Thoracic aorta (tissue), 2 donors: ENCODE measurements at regions not wholly inside any gene's neighbourhood (a gene's known extent, or its start where the extent isn't known, plus 50 kb on each side); places are given as distances from the start of the nearest gene placed in this dataset.

Experiments used
- ATAC-seq: fragments of 150-250 bp; one replicate; pipeline ENCODE4 v1.8.0; 2017; ENCODE audit warnings: low read depth; ENCODE audit not compliant: insufficient number of reproducible peaks, low FRiP score
- DNase-seq: peaks from one replicate; pipeline ENCODE4 v3.0.0-alpha.2; 2020; ENCODE audit warnings: low spot score
- H3K27ac ChIP-seq, 2 donors: fragments of 200-600 bp; sonication (generic); 1 replicate in 1 of 2; 2 replicates in 1 of 2; pipeline ENCODE4 v1.5.1; 2016; ENCODE audit warnings: mild to moderate bottlenecking in 2 of 2, moderate library complexity in 2 of 2
- H3K27me3 ChIP-seq: fragments of 200-600 bp; sonication (generic); replicated peaks from 2 replicates; pipeline ENCODE4 v1.6.0; 2016; ENCODE audit warnings: mild to moderate bottlenecking; ENCODE audit not compliant: insufficient read depth
- H3K36me3 ChIP-seq: fragments of 200-600 bp; sonication (generic); one replicate; pipeline ENCODE4 v1.5.1; 2016
- H3K4me1 ChIP-seq, 2 donors: fragments of 200-600 bp; sonication (generic); 1 replicate in 1 of 2; 2 replicates in 1 of 2; pipeline versions ENCODE4 v1.5.1 to v1.6.0; 2016; ENCODE audit warnings: low read depth in 2 of 2, mild to moderate bottlenecking in 1 of 2; ENCODE audit not compliant: control insufficient read depth in 1 of 2
- H3K4me3 ChIP-seq: fragments of 200-600 bp; sonication (generic); 2 replicates; pipeline ENCODE4 v1.5.1; 2016; ENCODE audit warnings: mild to moderate bottlenecking
- H3K9me3 ChIP-seq: fragments of 200-600 bp; sonication (generic); 2 replicates; pipeline ENCODE4 v1.5.1; 2016
- TF ChIP-seq, protein P1 (sequence below): fragments of 200-600 bp; sonication (generic); IDR thresholded peaks from one replicate; pipeline ENCODE4 v1.5.1; 2019; ENCODE audit warnings: antibody characterized with exemption

GRCh38 chr7:3164380-3164792 lies 120.7 kb upstream of the CARD11 start:
- Histone ChIP-seq H3K4me1 (no peaks in the 10 kb centered on the region), H3K27ac (no peak overlapping the region), H3K27me3 (no peaks in the 10 kb centered on the region), H3K4me3 (no peak overlapping the region), H3K9me3 (no peaks in the 10 kb centered on the region), H3K36me3 (no peaks in the 10 kb centered on the region)
- ATAC-seq (no peak), DNase-seq (no peak)
- TF ChIP-seq, protein P1, sequence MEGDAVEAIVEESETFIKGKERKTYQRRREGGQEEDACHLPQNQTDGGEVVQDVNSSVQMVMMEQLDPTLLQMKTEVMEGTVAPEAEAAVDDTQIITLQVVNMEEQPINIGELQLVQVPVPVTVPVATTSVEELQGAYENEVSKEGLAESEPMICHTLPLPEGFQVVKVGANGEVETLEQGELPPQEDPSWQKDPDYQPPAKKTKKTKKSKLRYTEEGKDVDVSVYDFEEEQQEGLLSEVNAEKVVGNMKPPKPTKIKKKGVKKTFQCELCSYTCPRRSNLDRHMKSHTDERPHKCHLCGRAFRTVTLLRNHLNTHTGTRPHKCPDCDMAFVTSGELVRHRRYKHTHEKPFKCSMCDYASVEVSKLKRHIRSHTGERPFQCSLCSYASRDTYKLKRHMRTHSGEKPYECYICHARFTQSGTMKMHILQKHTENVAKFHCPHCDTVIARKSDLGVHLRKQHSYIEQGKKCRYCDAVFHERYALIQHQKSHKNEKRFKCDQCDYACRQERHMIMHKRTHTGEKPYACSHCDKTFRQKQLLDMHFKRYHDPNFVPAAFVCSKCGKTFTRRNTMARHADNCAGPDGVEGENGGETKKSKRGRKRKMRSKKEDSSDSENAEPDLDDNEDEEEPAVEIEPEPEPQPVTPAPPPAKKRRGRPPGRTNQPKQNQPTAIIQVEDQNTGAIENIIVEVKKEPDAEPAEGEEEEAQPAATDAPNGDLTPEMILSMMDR: no peak

GRCh38 chr7:3165681-3166580 lies 122.3 kb upstream of the CARD11 start:
- DNase-seq (no peak), ATAC-seq (no peak)
- H3K4me1 ChIP-seq: no peaks in the 10 kb centered on the region
- H3K9me3 ChIP-seq: no peaks in the 10 kb centered on the region
- no peak overlapping the region for H3K4me3 ChIP-seq
- H3K36me3 ChIP-seq: no peaks in the 10 kb centered on the region
- H3K27me3 ChIP-seq: no peaks in the 10 kb centered on the region
- TF ChIP-seq, protein P1: no peak
- no peak overlapping the region for H3K27ac ChIP-seq

GRCh38 chr7:3167551-3167950 lies 123.9 kb upstream of the CARD11 start:
- TF ChIP-seq, protein P1: no peak
- H3K27ac ChIP-seq: no peak overlapping the region
- DNase-seq: no peak
- H3K9me3 ChIP-seq: no peaks in the 10 kb centered on the region
- no peaks in the 10 kb centered on the region for H3K4me1 ChIP-seq
- H3K36me3 ChIP-seq: no peaks in the 10 kb centered on the region
- H3K27me3 ChIP-seq: no peaks in the 10 kb centered on the region
- no peak overlapping the region for H3K4me3 ChIP-seq
- ATAC-seq: no peak

DNA sequence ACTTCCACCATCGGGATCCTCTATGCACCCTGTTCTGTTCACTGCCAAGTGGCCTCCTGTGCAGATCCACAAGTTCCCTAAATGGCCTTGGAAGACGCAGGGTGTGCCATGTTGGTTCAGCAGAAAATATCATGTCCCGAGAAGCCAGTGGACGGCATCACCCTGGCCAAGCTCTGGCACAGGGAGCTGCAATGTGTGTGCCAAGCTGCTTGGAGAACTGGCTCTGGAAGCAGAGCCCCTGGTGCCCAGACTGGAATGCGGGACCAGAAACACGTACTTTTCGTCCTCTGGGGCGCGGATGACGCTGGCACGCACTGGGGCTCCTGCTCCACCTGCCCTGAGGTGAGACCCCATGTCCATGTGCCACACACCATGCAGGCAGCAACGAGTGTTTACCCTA lies 124.7 kb upstream of the CARD11 start:
- TF ChIP-seq, protein P1: no peak
- Histone ChIP-seq H3K4me1 (no peaks in the 10 kb centered on the region), H3K4me3 (no peak overlapping the region), H3K36me3 (no peaks in the 10 kb centered on the region), H3K27me3 (no peaks in the 10 kb centered on the region), H3K9me3 (no peaks in the 10 kb centered on the region), H3K27ac (no peak overlapping the region)
- DNase-seq: no peak
- ATAC-seq: no peak

DNA sequence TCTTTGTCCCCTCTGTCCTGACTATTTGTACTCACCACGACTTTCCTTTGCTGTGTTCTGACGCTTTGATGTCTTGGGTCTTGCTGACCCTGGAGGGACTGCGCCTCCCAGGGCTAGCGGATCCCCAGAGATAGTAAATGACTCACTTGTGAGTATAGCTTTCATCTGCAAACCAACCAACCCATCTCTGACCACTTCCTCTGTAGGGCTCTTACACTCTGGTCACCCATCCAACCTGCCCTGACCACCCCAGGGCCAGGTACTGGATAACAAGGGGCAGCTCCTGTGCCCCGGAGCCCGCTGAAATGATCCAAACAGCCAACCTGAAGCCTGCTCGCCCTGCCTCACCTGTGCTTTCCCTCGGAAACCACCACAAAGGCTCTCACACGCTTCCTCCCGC lies 125.2 kb upstream of the CARD11 start:
- no peak overlapping the region for H3K27ac ChIP-seq
- ATAC-seq (no peak), DNase-seq (no peak)

More for the DNA sequence above, 125.2 kb upstream of the CARD11 start:
- Histone ChIP-seq H3K36me3 (no peaks in the 10 kb centered on the region), H3K4me1 (no peaks in the 10 kb centered on the region), H3K27me3 (no peaks in the 10 kb centered on the region), H3K4me3 (no peak overlapping the region), H3K9me3 (no peaks in the 10 kb centered on the region)
- TF ChIP-seq, protein P1: no peak
